CD4-positive, alpha-beta T cell (primary cell): ENCODE measurements at regions not wholly inside any gene's neighbourhood (a gene's known extent, or its start where the extent isn't known, plus 50 kb on each side); places are given as distances from the start of the nearest gene placed in this dataset.

Experiments used
- ATAC-seq: fragments of 200-7000 bp; cut with Tn5 transposase; one replicate; pipeline ENCODE4 v1.10.0; 2022; ENCODE audit warnings: mild to moderate bottlenecking; ENCODE audit not compliant: poor library complexity
- CTCF ChIA-PET: fragments of 350-600 bp; sonication (Branson Sonifier 250); formaldehyde crosslinking; loops from one replicate; lab custom pipeline; 2021; ENCODE audit warnings: antibody characterized with exemption, inconsistent platforms; lab: Charles Lee
- POLR2A ChIA-PET: fragments of 350-600 bp; sonication (Branson Sonifier 250); formaldehyde crosslinking; loops from one replicate; lab custom pipeline; 2021; ENCODE audit warnings: antibody characterized with exemption, inconsistent platforms; lab: Charles Lee
- DNase-seq, 14 experiments: peaks; one replicate each; pipeline ENCODE4 v3.0.0-alpha.2; 2013 to 2020; ENCODE audit warnings: mixed read lengths in 2 of 14
- H3K27ac ChIP-seq, 2 donors: one replicate each; pipeline versions ENCODE4 v1.5.1 to v1.7.0; 2013; ENCODE audit warnings: low read length in 2 of 2, low read depth in 1 of 2, mild to moderate bottlenecking in 1 of 2
- H3K27me3 ChIP-seq, 2 experiments: 1 replicate in 1 of 2; 2 replicates in 1 of 2; pipeline versions ENCODE4 v1.6.1 to v1.7.0; 2013; ENCODE audit warnings: low read length in 2 of 2, control low read depth in 1 of 2, mild to moderate bottlenecking in 1 of 2, moderate library complexity in 1 of 2; ENCODE audit not compliant: insufficient read depth in 2 of 2, control insufficient read depth in 1 of 2
- H3K36me3 ChIP-seq: one replicate; pipeline ENCODE4 v1.6.1; 2013; ENCODE audit warnings: low read length, control low read depth; ENCODE audit not compliant: insufficient read depth
- H3K4me1 ChIP-seq: one replicate; pipeline ENCODE4 v1.6.1; 2013; ENCODE audit warnings: low read length, control low read depth; ENCODE audit not compliant: insufficient read depth
- H3K4me3 ChIP-seq: one replicate; pipeline ENCODE4 v1.5.1; 2013; ENCODE audit warnings: mild to moderate bottlenecking, low read length, moderate library complexity
- H3K9me3 ChIP-seq, 2 experiments: 1 replicate in 1 of 2; 2 replicates in 1 of 2; pipeline versions ENCODE4 v1.6.1 to v1.7.0; 2013; ENCODE audit warnings: low read length in 2 of 2, mild to moderate bottlenecking in 2 of 2, control low read depth in 1 of 2, moderate library complexity in 1 of 2; ENCODE audit not compliant: control insufficient read depth in 1 of 2, insufficient read depth in 1 of 2
- H3K27ac Mint-ChIP-seq: one replicate; pipeline ENCODE4 v1.8.0; 2020; ENCODE audit warnings: mixed read lengths
- H3K27me3 Mint-ChIP-seq: one replicate; pipeline ENCODE4 v1.8.0; 2021; ENCODE audit warnings: mixed read lengths
- H3K36me3 Mint-ChIP-seq: one replicate; pipeline ENCODE4 v1.8.0; 2021; ENCODE audit warnings: low read depth, mixed read lengths
- H3K4me1 Mint-ChIP-seq: one replicate; pipeline ENCODE4 v1.8.0; 2021; ENCODE audit warnings: low read depth, mixed read lengths
- H3K4me3 Mint-ChIP-seq: one replicate; pipeline ENCODE4 v1.8.0; 2020; ENCODE audit warnings: mild to moderate bottlenecking, mixed read lengths
- H3K9me3 Mint-ChIP-seq: one replicate; pipeline ENCODE4 v1.8.0; 2020; ENCODE audit warnings: mixed read lengths
- CTCF ChIP-seq: fragments of 200-600 bp; IDR thresholded peaks from one replicate; pipeline ENCODE4 v1.8.0; 2022; ENCODE audit warnings: antibody characterized with exemption, mild to moderate bottlenecking
- intact Hi-C, 2 experiments: fragments of 100-400 bp; cut with DNase I in 1 of 2; cut with micrococcal nuclease in 1 of 2; formaldehyde crosslinking; loops; one replicate each; pipeline versions ENCODE4 v1.15.1 to v1.9.0; 2023 to 2025; cut with DNase I, micrococcal nuclease

DNA sequence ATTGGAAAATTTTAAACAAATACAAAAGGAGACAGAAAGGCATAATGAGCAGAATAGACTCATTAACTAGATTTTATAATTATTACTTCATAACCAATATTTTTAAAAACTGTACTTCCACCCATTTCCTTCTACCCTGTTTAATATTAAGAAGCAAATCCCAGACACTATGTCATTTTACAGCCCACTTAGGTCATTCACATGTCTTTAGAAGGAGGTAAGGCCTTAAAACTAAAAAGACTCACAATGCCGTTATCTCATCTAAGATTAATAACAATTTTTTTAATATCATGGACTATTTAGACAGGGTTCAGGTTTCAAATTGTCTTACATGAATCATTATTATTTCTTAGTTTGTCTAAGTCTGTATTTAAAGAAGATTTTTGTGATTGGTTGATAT is 217.2 kb downstream of the NFKBIZ start:
- Mint-ChIP-seq H3K9me3 (no peaks in the 10 kb centered on the region), H3K36me3 (no peaks in the 10 kb centered on the region), H3K4me3 (no peak overlapping the region), H3K27me3 (no peaks in the 10 kb centered on the region), H3K27ac (no peak overlapping the region), H3K4me1 (no peaks in the 10 kb centered on the region)
- ATAC-seq, result no peak
- no peak for DNase-seq
- CTCF ChIA-PET, result no interaction called here
- Histone ChIP-seq H3K27ac (no peak overlapping the region), H3K36me3 (no peaks in the 10 kb centered on the region), H3K27me3 (no peaks in the 10 kb centered on the region), H3K9me3 (no peaks in the 10 kb centered on the region), H3K4me1 (no peaks in the 10 kb centered on the region), H3K4me3 (no peak overlapping the region)
- POLR2A ChIA-PET, result no interaction called here
- no peak for TF ChIP-seq CTCF
- intact Hi-C loops, result no loop called here

DNA sequence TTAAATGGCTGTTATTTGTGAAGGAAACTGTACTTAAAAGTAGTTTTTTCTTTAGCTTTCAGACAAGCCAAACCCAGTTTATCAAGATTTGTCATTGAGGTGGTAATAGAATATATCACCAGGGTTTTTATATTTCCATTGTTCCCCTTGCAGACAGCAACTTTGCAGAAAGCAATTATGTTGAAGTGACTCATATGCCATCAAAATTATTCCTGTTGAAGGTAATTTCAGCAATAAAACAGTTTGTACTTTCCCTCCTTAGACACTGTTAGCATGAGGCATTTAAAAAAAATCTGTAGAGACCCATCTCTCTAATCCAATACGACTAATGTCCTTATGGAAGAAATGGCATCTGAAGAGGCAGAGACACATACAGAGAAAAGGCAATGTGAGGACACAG is 219.0 kb downstream of the NFKBIZ start:
- H3K27ac ChIP-seq, result no peak overlapping the region
- Mint-ChIP-seq H3K27ac (no peak overlapping the region), H3K4me3 (no peak overlapping the region), H3K36me3 (no peaks in the 10 kb centered on the region), H3K4me1 (no peaks in the 10 kb centered on the region), H3K9me3 (no peaks in the 10 kb centered on the region), H3K27me3 (no peaks in the 10 kb centered on the region)
- ChIA-PET POLR2A (no interaction called here), CTCF (no interaction called here)
- intact Hi-C loops, result no loop called here
- H3K4me1 ChIP-seq, result no peaks in the 10 kb centered on the region
- no peak for TF ChIP-seq CTCF
- H3K36me3 ChIP-seq, result no peaks in the 10 kb centered on the region
- no peaks in the 10 kb centered on the region for H3K9me3 ChIP-seq
- no peak overlapping the region for H3K4me3 ChIP-seq
- ATAC-seq, result no peak
- DNase-seq, result no peak
- H3K27me3 ChIP-seq, result no peaks in the 10 kb centered on the region

- H3K4me1 Mint-ChIP-seq, result no peaks in the 10 kb centered on the region
- H3K27me3 Mint-ChIP-seq, result no peaks in the 10 kb centered on the region
- ChIA-PET POLR2A (no interaction called here), CTCF (no interaction called here)
- Histone ChIP-seq H3K4me3 (no peak overlapping the region), H3K27ac (no peak overlapping the region), H3K4me1 (no peaks in the 10 kb centered on the region), H3K9me3 (no peaks in the 10 kb centered on the region), H3K27me3 (no peaks in the 10 kb centered on the region), H3K36me3 (no peaks in the 10 kb centered on the region)
- H3K4me3 Mint-ChIP-seq, result no peak overlapping the region
- no peak for TF ChIP-seq CTCF
- H3K36me3 Mint-ChIP-seq, result no peaks in the 10 kb centered on the region
- DNase-seq (no peak), ATAC-seq (no peak)
- no peaks in the 10 kb centered on the region for H3K9me3 Mint-ChIP-seq
- intact Hi-C loops, result no loop called here
- no peak overlapping the region for H3K27ac Mint-ChIP-seq
Measured at GRCh38 chr3:102068736-102069135, 219.4 kb downstream of the NFKBIZ start.
